Mucosa of descending colon (tissue), 3 donors: ENCODE measurements at regions not wholly inside any gene's neighbourhood (a gene's known extent, or its start where the extent isn't known, plus 50 kb on each side); places are given as distances from the start of the nearest gene placed in this dataset.

Experiments used
- ATAC-seq: fragments of 200-7000 bp; cut with Tn5 transposase; one replicate; pipeline ENCODE4 v1.9.1; 2020; ENCODE audit warnings: mild to moderate bottlenecking, moderate library complexity
- DNase-seq, 3 donors: peaks; one replicate each; pipeline ENCODE4 v3.0.0-alpha.2; 2020
- H3K36me3 ChIP-seq: fragments of 200-600 bp; one replicate; pipeline ENCODE4 v1.8.0; 2021; ENCODE audit warnings: low read depth, mild to moderate bottlenecking
- H3K4me1 ChIP-seq: fragments of 200-600 bp; one replicate; pipeline ENCODE4 v1.8.0; 2021; ENCODE audit warnings: low read depth, mild to moderate bottlenecking
- H3K4me3 ChIP-seq: fragments of 200-600 bp; one replicate; pipeline ENCODE4 v1.8.0; 2021; ENCODE audit warnings: mild to moderate bottlenecking
- H3K9me3 ChIP-seq: fragments of 200-600 bp; one replicate; pipeline ENCODE4 v1.8.0; 2021; ENCODE audit warnings: mild to moderate bottlenecking
- CTCF ChIP-seq: fragments of 200-600 bp; IDR thresholded peaks from one replicate; pipeline ENCODE4 v1.8.0; 2022; ENCODE audit warnings: antibody characterized with exemption, mild to moderate bottlenecking
- intact Hi-C, 2 donors: fragments of 100-400 bp; cut with DNase I in 1 of 2; cut with micrococcal nuclease in 1 of 2; formaldehyde crosslinking; loops; one replicate each; pipeline versions ENCODE4 v1.11.0 to v1.11.1; 2022; cut with DNase I, micrococcal nuclease
- donor health status: DM: no; HTN: no; CAD: no; lungs with moderate emphysema.
- donor health status: DM: no; HTN: no; CAD: no.
- donor health status: DM: no; HTN: yes; CAD: no.

GRCh38 chr14:100955201-100955600 is 51.7 kb upstream of the RTL1 start:
- no peak for ATAC-seq
- Histone ChIP-seq H3K4me3 (no peak overlapping the region), H3K36me3 (no peaks in the 10 kb centered on the region), H3K4me1 (no peaks in the 10 kb centered on the region), H3K9me3 (no peaks in the 10 kb centered on the region)
- intact Hi-C loops, result no loop called here
- no peak for DNase-seq
- TF ChIP-seq CTCF, result no peak

DNA sequence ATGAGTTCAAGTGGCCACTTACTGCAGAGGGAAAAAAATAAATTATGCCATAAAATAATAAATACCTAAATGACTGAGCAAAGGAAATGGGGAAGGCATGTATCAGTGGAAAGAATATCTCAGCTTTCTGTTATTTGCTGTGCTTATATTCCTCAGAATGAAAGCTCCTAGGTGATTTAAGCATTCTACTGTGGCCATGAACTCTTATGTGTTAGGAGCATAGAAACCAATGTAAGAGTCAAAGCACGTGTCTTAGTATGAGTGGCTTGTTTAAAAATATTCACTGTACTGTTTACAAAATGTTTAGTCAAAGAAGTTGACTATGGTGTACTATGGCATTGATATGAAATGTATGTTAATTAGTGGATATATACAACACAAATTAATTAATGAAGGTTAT is 59.0 kb upstream of the RTL1 start:
- no peak for ATAC-seq

DNA sequence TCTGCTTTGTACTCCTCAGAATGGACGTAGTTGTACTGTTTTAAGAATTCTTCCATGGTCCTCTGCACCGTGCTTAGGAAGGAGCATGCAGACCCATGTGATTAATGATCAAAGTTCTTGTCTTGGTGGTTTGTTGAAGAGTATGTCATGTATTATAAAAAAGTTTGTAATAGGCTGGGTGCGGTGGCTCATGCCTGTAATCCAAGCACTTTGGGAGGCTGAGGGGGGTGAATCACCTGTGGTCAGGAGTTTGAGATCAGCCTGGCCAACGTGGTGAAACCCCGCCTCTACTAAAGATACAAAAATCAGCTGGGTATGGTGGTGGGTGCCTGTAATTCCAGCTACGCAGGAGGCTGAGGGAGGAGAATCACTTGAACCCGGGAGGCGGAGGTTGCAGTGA is 61.8 kb upstream of the RTL1 start:
- H3K36me3 ChIP-seq, result no peaks in the 10 kb centered on the region
- ATAC-seq, result no peak

More for the DNA sequence above, 59.0 kb upstream of the RTL1 start:
- Histone ChIP-seq H3K4me3 (no peak overlapping the region), H3K4me1 (no peaks in the 10 kb centered on the region), H3K9me3 (no peaks in the 10 kb centered on the region), H3K36me3 (no peaks in the 10 kb centered on the region)
- intact Hi-C loops, result no loop called here
- DNase-seq, result no peak
- no peak for TF ChIP-seq CTCF

DNA sequence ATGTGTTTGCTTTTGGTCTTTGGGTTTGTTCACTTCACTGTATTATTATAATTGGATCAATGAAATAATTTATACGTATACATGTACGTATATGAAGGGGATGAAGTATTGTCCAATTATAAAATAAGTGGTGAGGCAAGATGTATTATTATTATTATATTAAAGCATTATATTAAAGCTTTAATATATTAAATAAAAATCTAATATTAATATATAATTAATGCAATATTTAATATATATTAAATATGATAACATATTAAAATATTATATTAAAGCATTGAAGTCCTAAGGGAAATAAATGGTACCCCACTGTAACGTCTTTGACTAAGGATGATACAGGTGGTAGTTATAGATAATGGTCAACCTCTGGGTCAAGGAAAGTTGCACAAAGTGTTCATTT is 63.7 kb upstream of the RTL1 start:
- TF ChIP-seq CTCF, result no peak
- intact Hi-C loops, result no loop called here
- no peak overlapping the region for H3K4me3 ChIP-seq
- H3K4me1 ChIP-seq, result no peaks in the 10 kb centered on the region
- no peaks in the 10 kb centered on the region for H3K36me3 ChIP-seq
- DNase-seq, result no peak
- ATAC-seq, result no peak
- no peaks in the 10 kb centered on the region for H3K9me3 ChIP-seq

More for the DNA sequence above, 61.8 kb upstream of the RTL1 start:
- Histone ChIP-seq H3K4me1 (no peaks in the 10 kb centered on the region), H3K4me3 (no peak overlapping the region), H3K9me3 (no peaks in the 10 kb centered on the region)
- no peak for DNase-seq
- TF ChIP-seq CTCF, result no peak
- intact Hi-C loops, result no loop called here

DNA sequence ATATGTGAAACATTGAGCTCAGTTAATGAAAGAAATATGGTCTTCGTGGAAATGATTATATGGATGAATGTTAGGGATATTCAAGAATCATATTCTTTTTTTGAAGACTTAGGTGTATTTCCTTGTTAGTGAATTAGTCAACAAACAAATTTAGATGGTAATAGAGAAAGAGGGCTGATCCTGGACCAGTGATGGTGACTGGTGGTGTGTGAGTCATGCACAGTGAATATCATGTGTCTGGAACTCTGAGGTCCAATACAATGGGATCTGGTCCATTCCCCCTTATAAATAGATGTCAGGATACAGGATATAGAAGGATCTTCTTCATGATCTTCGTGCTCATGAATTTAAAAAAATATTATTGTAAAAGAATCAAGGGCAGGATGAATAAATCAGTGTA is 64.4 kb upstream of the RTL1 start:
- no peaks in the 10 kb centered on the region for H3K9me3 ChIP-seq
- ATAC-seq (no peak), DNase-seq (no peak)
- H3K4me1 ChIP-seq, result no peaks in the 10 kb centered on the region
- intact Hi-C loops, result no loop called here
- TF ChIP-seq CTCF, result no peak
- H3K4me3 ChIP-seq, result no peak overlapping the region
- no peaks in the 10 kb centered on the region for H3K36me3 ChIP-seq
